ENCODE measurements at regions not wholly inside any gene's neighbourhood (a gene's known extent, or its start where the extent isn't known, plus 50 kb on each side); places are given as distances from the start of the nearest gene placed in this dataset.

GRCh38 chr2:30392097-30392496 lies 54.9 kb upstream of the LCLAT1 start:
- Histone ChIP-seq H3K14ac (ENCODE audit: insufficient read depth, low read length) (no peak overlapping the region), H3K27me3 (ENCODE audit: insufficient read depth, low read length) (no peaks in the 10 kb centered on the region)

More at GRCh38 chr2:30392097-30392496, 54.9 kb upstream of the LCLAT1 start:
- no peak overlapping the region for H2AK5ac ChIP-seq (ENCODE audit: insufficient read length, low read length)
- no peak overlapping the region for H4K91ac ChIP-seq (ENCODE audit: insufficient read length, low read depth, low read length)
- H4K20me1 ChIP-seq (ENCODE audit: control insufficient read depth, insufficient read depth, insufficient read length), result no peaks in the 10 kb centered on the region
- H3K4me1 ChIP-seq (ENCODE audit: insufficient read depth, low read length), result no peaks in the 10 kb centered on the region
- peaks cover 5% of the 10 kb centered on the region in 2 experiments; a peak in 3 of 4 replicates for H3K4me1 Mint-ChIP-seq
- H4K5ac ChIP-seq (ENCODE audit: insufficient read length, low read depth, low read length), result no peak overlapping the region
- no peak overlapping the region for H3K27ac Mint-ChIP-seq
- H3K23ac ChIP-seq (ENCODE audit: insufficient read length, low read depth, low read length), result no peak overlapping the region
- no peaks in the 10 kb centered on the region for H3K79me1 ChIP-seq (ENCODE audit: insufficient read depth, low read depth, low read length, poor library complexity, severe bottlenecking)
- no peak overlapping the region for H3K56ac ChIP-seq (ENCODE audit: insufficient read length, low read depth, low read length)
- no peak overlapping the region for H4K8ac ChIP-seq (replicated peaks; ENCODE audit: insufficient read length, low read depth, low read length)
- H3K23me2 ChIP-seq (ENCODE audit: insufficient read length, low read depth, low read length, poor library complexity, severe bottlenecking), result no peaks in the 10 kb centered on the region
- DNase-seq, result no peak
- no peak overlapping the region for H3K18ac ChIP-seq (ENCODE audit: insufficient read length, low read depth, low read length)
- no peaks in the 10 kb centered on the region; a peak in 1 of 5 replicates for H3K9me3 Mint-ChIP-seq
- no peak overlapping the region for H3K4me2 ChIP-seq (ENCODE audit: insufficient read depth, insufficient read length, low read length)
- no peaks in the 10 kb centered on the region for H3K9me3 ChIP-seq (ENCODE audit: control insufficient read depth, low read depth, low read length)
- H2BK12ac ChIP-seq (ENCODE audit: insufficient read length, low read depth, low read length), result no peak overlapping the region
- H3K4me3 Mint-ChIP-seq, result no peak overlapping the region
- H3T11ph ChIP-seq (ENCODE audit: low read length), result no peak overlapping the region
- no peak overlapping the region for H2BK5ac ChIP-seq (ENCODE audit: insufficient read length, low read length)
- no peak overlapping the region for H2BK20ac ChIP-seq (ENCODE audit: low read depth, low read length, poor library complexity, severe bottlenecking)
- TF ChIP-seq, protein P1, sequence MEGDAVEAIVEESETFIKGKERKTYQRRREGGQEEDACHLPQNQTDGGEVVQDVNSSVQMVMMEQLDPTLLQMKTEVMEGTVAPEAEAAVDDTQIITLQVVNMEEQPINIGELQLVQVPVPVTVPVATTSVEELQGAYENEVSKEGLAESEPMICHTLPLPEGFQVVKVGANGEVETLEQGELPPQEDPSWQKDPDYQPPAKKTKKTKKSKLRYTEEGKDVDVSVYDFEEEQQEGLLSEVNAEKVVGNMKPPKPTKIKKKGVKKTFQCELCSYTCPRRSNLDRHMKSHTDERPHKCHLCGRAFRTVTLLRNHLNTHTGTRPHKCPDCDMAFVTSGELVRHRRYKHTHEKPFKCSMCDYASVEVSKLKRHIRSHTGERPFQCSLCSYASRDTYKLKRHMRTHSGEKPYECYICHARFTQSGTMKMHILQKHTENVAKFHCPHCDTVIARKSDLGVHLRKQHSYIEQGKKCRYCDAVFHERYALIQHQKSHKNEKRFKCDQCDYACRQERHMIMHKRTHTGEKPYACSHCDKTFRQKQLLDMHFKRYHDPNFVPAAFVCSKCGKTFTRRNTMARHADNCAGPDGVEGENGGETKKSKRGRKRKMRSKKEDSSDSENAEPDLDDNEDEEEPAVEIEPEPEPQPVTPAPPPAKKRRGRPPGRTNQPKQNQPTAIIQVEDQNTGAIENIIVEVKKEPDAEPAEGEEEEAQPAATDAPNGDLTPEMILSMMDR (conservative IDR thresholded peaks at IDR 0.05), result no peak
- no peak overlapping the region for H3K4ac ChIP-seq (ENCODE audit: low read depth, low read length)
- H2AFZ ChIP-seq (ENCODE audit: low read length), result no peak overlapping the region
- H3K27me3 Mint-ChIP-seq (ENCODE audit: low read depth), result no peaks in the 10 kb centered on the region
- no peak overlapping the region for H2BK120ac ChIP-seq (ENCODE audit: low read depth, low read length, poor library complexity, severe bottlenecking)
- H3K27ac ChIP-seq (ENCODE audit: insufficient read length, low read depth, low read length), result no peak overlapping the region
- H2BK15ac ChIP-seq (ENCODE audit: low read depth, low read length), result no peak overlapping the region
- no peaks in the 10 kb centered on the region for H3K36me3 Mint-ChIP-seq (ENCODE audit: insufficient read depth in 1 of 3, low read depth in 3 of 3)
- H3K9ac ChIP-seq (ENCODE audit: extremely low read depth, insufficient read length, low read length), result no peak overlapping the region
- H3K79me2 ChIP-seq (ENCODE audit: insufficient read depth, low read length), result no peaks in the 10 kb centered on the region
